Uterus (tissue), 2 donors: ENCODE measurements at regions not wholly inside any gene's neighbourhood (a gene's known extent, or its start where the extent isn't known, plus 50 kb on each side); places are given as distances from the start of the nearest gene placed in this dataset.

ENCODE experiments used
- POLR2A ChIP-seq, 2 donors: fragments of 450-650 bp; IDR thresholded peaks; one replicate each; pipeline ENCODE4 v1.6.1; 2016; ENCODE audit warnings: antibody characterized with exemption in 2 of 2, mild to moderate bottlenecking in 1 of 2, moderate library complexity in 1 of 2
- TF ChIP-seq, protein P1 (sequence below), 4 experiments: fragments of 200-600 bp in 2 of 4; fragments of 450-650 bp in 2 of 4; sonication (generic) in 2 of 4; IDR thresholded peaks; one replicate each; pipeline ENCODE4 v1.5.1; 2016 to 2019; ENCODE audit warnings: antibody characterized with exemption in 4 of 4, mild to moderate bottlenecking in 2 of 4, moderate library complexity in 1 of 4

DNA sequence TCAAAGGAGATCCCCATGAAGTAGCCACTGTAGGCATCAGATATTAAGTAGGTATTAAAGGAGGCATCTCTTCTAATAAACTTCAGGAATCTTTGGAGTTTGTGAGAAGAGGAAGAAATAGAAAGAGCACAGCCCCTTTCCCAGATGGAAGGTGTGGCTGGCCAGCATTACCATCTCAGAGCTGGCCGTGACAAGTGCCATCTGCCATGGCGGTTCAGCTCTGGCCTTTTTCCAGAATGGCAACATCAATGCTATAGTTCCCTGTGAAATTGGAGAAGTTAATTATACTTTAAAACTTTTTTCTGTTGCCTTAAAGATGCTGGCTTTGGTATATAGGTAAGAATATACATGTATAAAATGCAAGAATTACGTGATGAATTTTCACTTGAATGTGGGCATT is 51.9 kb upstream of the MCUR1 start:
- TF ChIP-seq, protein P1, sequence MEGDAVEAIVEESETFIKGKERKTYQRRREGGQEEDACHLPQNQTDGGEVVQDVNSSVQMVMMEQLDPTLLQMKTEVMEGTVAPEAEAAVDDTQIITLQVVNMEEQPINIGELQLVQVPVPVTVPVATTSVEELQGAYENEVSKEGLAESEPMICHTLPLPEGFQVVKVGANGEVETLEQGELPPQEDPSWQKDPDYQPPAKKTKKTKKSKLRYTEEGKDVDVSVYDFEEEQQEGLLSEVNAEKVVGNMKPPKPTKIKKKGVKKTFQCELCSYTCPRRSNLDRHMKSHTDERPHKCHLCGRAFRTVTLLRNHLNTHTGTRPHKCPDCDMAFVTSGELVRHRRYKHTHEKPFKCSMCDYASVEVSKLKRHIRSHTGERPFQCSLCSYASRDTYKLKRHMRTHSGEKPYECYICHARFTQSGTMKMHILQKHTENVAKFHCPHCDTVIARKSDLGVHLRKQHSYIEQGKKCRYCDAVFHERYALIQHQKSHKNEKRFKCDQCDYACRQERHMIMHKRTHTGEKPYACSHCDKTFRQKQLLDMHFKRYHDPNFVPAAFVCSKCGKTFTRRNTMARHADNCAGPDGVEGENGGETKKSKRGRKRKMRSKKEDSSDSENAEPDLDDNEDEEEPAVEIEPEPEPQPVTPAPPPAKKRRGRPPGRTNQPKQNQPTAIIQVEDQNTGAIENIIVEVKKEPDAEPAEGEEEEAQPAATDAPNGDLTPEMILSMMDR (IDR thresholded peaks at IDR 0.05): no peak
- TF ChIP-seq POLR2A (IDR thresholded peaks at IDR 0.05): no peak
